ENCODE measurements at regions not wholly inside any gene's neighbourhood (a gene's known extent, or its start where the extent isn't known, plus 50 kb on each side); places are given as distances from the start of the nearest gene placed in this dataset.

DNA sequence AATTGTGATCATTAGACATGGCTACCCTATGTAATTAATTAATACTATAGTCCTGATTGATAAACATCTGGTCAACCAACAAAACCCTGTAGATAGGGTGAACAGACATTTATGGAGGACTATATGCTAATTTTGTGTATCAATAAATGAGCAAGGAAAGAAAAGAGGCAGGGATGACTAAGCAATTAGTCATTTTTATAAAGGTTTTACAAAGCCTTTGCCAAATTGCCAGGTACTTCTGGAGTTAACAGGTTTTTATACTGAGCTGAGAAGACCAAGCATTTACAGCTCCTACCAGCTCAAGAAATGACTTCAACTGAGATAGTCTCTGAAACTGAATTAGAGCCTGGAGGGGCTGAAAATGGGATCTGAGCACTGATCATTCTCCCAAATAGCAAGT lies 186.8 kb upstream of the PRR20A start:
- no peak for TF ChIP-seq EZH2 (IDR thresholded peaks at IDR 0.05)
- no peak for TF ChIP-seq POLR2AphosphoS5 (IDR thresholded peaks at IDR 0.05; ENCODE audit: borderline replicate concordance, low read depth, low read length)
- no peak for TF ChIP-seq FOXP2 (optimal IDR thresholded peaks at IDR 0.05; ENCODE audit: control extremely low read depth, extremely low read length, insufficient read depth)
